Activated naive CD4-positive, alpha-beta T cell treated with anti-CD3 and anti-CD28 coated beads, Interleukin-2, amount 10 ng/mL, durations not matched to agents 7 days and 5 days (primary cell): ENCODE measurements at regions not wholly inside any gene's neighbourhood (a gene's known extent, or its start where the extent isn't known, plus 50 kb on each side); places are given as distances from the start of the nearest gene placed in this dataset.

Source experiments
- CTCF ChIA-PET: fragments of 350-600 bp; sonication (Branson Sonifier 250); formaldehyde crosslinking; loops from one replicate; lab custom pipeline; 2021; ENCODE audit warnings: antibody characterized with exemption; lab: Charles Lee
- DNase-seq: peaks from one replicate; pipeline ENCODE4 v3.0.0-alpha.2; 2020
- H3K27ac Mint-ChIP-seq: one replicate; pipeline ENCODE4 v1.8.0; 2021; ENCODE audit warnings: mild to moderate bottlenecking, moderate library complexity, mixed read lengths
- H3K27me3 Mint-ChIP-seq: one replicate; pipeline ENCODE4 v1.8.0; 2021; ENCODE audit warnings: mild to moderate bottlenecking, mixed read lengths
- H3K36me3 Mint-ChIP-seq: one replicate; pipeline ENCODE4 v1.8.0; 2021; ENCODE audit warnings: mixed read lengths
- H3K4me1 Mint-ChIP-seq: one replicate; pipeline ENCODE4 v1.8.0; 2021; ENCODE audit warnings: mixed read lengths
- H3K4me3 Mint-ChIP-seq: one replicate; pipeline ENCODE4 v1.8.0; 2021; ENCODE audit warnings: mild to moderate bottlenecking, moderate library complexity, mixed read lengths
- H3K9me3 Mint-ChIP-seq: one replicate; pipeline ENCODE4 v1.8.0; 2021; ENCODE audit warnings: mixed read lengths

- H3K9me3 Mint-ChIP-seq, result peaks cover 3% of the 10 kb centered on the region
- CTCF ChIA-PET, result interaction anchor here (0.9 to 1.4 kb wide), 4 partner anchors 36 to 281 kb away, joined by 3 read pairs; partner anchors contain the start of genes MRPS6 and SLC5A3
- no peak overlapping the region for H3K27ac Mint-ChIP-seq
- peaks cover 12% of the 10 kb centered on the region for H3K27me3 Mint-ChIP-seq
- H3K4me1 Mint-ChIP-seq, result peaks cover 29% of the 10 kb centered on the region
- H3K4me3 Mint-ChIP-seq, result no peak overlapping the region
- no peak for DNase-seq
- H3K36me3 Mint-ChIP-seq, result peaks cover 3% of the 10 kb centered on the region
Observed at GRCh38 chr21:34204481-34205439, 131.4 kb downstream of the MRPS6 start.

- Mint-ChIP-seq H3K36me3 (peaks cover 3% of the 10 kb centered on the region), H3K4me3 (no peak overlapping the region), H3K9me3 (peaks cover 7% of the 10 kb centered on the region), H3K27me3 (peaks cover 12% of the 10 kb centered on the region), H3K4me1 (peaks cover 21% of the 10 kb centered on the region), H3K27ac (no peak overlapping the region)
- no peak for DNase-seq
- CTCF ChIA-PET, result interaction anchor here (0.6 to 1.4 kb wide), 5 partner anchors 34 to 282 kb away, joined by 3 read pairs; no protein-coding TSS in a partner anchor
Observed at GRCh38 chr21:34205811-34206571, 132.6 kb downstream of the MRPS6 start.

- Mint-ChIP-seq H3K4me3 (no peak overlapping the region), H3K36me3 (peaks cover under 1% of the 10 kb centered on the region), H3K27ac (no peak overlapping the region), H3K9me3 (peaks cover 12% of the 10 kb centered on the region), H3K27me3 (peaks cover 4% of the 10 kb centered on the region), H3K4me1 (peaks cover under 1% of the 10 kb centered on the region)
- DNase-seq, result no peak
- CTCF ChIA-PET, result no interaction called here
Observed at GRCh38 chr21:34213959-34214358, 140.6 kb downstream of the MRPS6 start.

- CTCF ChIA-PET, result no interaction called here
- H3K9me3 Mint-ChIP-seq, result peaks cover 8% of the 10 kb centered on the region
- no peak for DNase-seq
- no peak overlapping the region for H3K4me3 Mint-ChIP-seq
- peaks cover 4% of the 10 kb centered on the region for H3K27me3 Mint-ChIP-seq
- no peaks in the 10 kb centered on the region for H3K36me3 Mint-ChIP-seq
- no peaks in the 10 kb centered on the region for H3K4me1 Mint-ChIP-seq
- no peak overlapping the region for H3K27ac Mint-ChIP-seq
Observed at GRCh38 chr21:34215501-34215900, 142.1 kb downstream of the MRPS6 start.

- Mint-ChIP-seq H3K4me3 (no peak overlapping the region), H3K36me3 (no peaks in the 10 kb centered on the region), H3K27ac (no peak overlapping the region), H3K4me1 (no peaks in the 10 kb centered on the region), H3K27me3 (peaks cover 4% of the 10 kb centered on the region), H3K9me3 (peaks cover 7% of the 10 kb centered on the region)
- CTCF ChIA-PET, result interaction anchor here (1.2 kb wide), 1 partner anchor 9 kb away, joined by 3 read pairs; no protein-coding TSS in a partner anchor
- no peak for DNase-seq
Observed at GRCh38 chr21:34215911-34216717, 142.7 kb downstream of the MRPS6 start.

- Mint-ChIP-seq H3K27ac (no peak overlapping the region), H3K4me3 (no peak overlapping the region), H3K4me1 (no peaks in the 10 kb centered on the region), H3K9me3 (peaks cover 6% of the 10 kb centered on the region), H3K27me3 (peaks cover 4% of the 10 kb centered on the region), H3K36me3 (no peaks in the 10 kb centered on the region)
- no peak for DNase-seq
- CTCF ChIA-PET, result interaction anchor here (1.2 kb wide), 1 partner anchor 9 kb away, joined by 3 read pairs; no protein-coding TSS in a partner anchor
Observed at GRCh38 chr21:34216718-34217032, 143.3 kb downstream of the MRPS6 start.

GRCh38 chr21:34217263-34217662, 143.9 kb downstream of the MRPS6 start:
- CTCF ChIA-PET, result interaction anchor here (1.2 kb wide), 1 partner anchor 8 kb away, joined by 3 read pairs; no protein-coding TSS in a partner anchor
- peaks cover 6% of the 10 kb centered on the region for H3K9me3 Mint-ChIP-seq
- no peak for DNase-seq
- H3K4me1 Mint-ChIP-seq, result no peaks in the 10 kb centered on the region
- H3K36me3 Mint-ChIP-seq, result no peaks in the 10 kb centered on the region
- H3K27ac Mint-ChIP-seq, result no peak overlapping the region
- H3K4me3 Mint-ChIP-seq, result no peak overlapping the region
- peaks cover 4% of the 10 kb centered on the region for H3K27me3 Mint-ChIP-seq

GRCh38 chr21:34219334-34220060, 144.3 kb upstream of the KCNE2 start:
- Mint-ChIP-seq H3K27ac (no peak overlapping the region), H3K27me3 (peaks cover 4% of the 10 kb centered on the region), H3K4me1 (no peaks in the 10 kb centered on the region), H3K9me3 (no peaks in the 10 kb centered on the region), H3K36me3 (no peaks in the 10 kb centered on the region), H3K4me3 (no peak overlapping the region)
- CTCF ChIA-PET, result no interaction called here
- no peak for DNase-seq

- peaks cover 4% of the 10 kb centered on the region for H3K27me3 Mint-ChIP-seq
- DNase-seq, result no peak
- no peaks in the 10 kb centered on the region for H3K9me3 Mint-ChIP-seq
- no peaks in the 10 kb centered on the region for H3K4me1 Mint-ChIP-seq
- no peak overlapping the region for H3K4me3 Mint-ChIP-seq
- no peak overlapping the region for H3K27ac Mint-ChIP-seq
- H3K36me3 Mint-ChIP-seq, result no peaks in the 10 kb centered on the region
- CTCF ChIA-PET, result no interaction called here
Observed at GRCh38 chr21:34220556-34221195, 143.1 kb upstream of the KCNE2 start.

- CTCF ChIA-PET, result no interaction called here
- H3K4me1 Mint-ChIP-seq, result no peaks in the 10 kb centered on the region
- no peak for DNase-seq
- H3K36me3 Mint-ChIP-seq, result no peaks in the 10 kb centered on the region
- no peak overlapping the region for H3K27ac Mint-ChIP-seq
- peaks cover 4% of the 10 kb centered on the region for H3K27me3 Mint-ChIP-seq
- no peaks in the 10 kb centered on the region for H3K9me3 Mint-ChIP-seq
- H3K4me3 Mint-ChIP-seq, result no peak overlapping the region
Observed at GRCh38 chr21:34221331-34222030, 142.3 kb upstream of the KCNE2 start.

GRCh38 chr21:34222031-34222335, 141.8 kb upstream of the KCNE2 start:
- Mint-ChIP-seq H3K27me3 (peaks cover 4% of the 10 kb centered on the region), H3K4me1 (no peaks in the 10 kb centered on the region), H3K9me3 (no peaks in the 10 kb centered on the region), H3K4me3 (no peak overlapping the region), H3K27ac (no peak overlapping the region), H3K36me3 (no peaks in the 10 kb centered on the region)
- no peak for DNase-seq
- CTCF ChIA-PET, result no interaction called here

GRCh38 chr21:34223376-34223775, 140.4 kb upstream of the KCNE2 start:
- no peak overlapping the region for H3K4me3 Mint-ChIP-seq
- DNase-seq, result no peak
- no peaks in the 10 kb centered on the region for H3K9me3 Mint-ChIP-seq
- H3K27me3 Mint-ChIP-seq, result peaks cover 4% of the 10 kb centered on the region
- no peak overlapping the region for H3K27ac Mint-ChIP-seq
- no peaks in the 10 kb centered on the region for H3K36me3 Mint-ChIP-seq
- CTCF ChIA-PET, result no interaction called here
- no peaks in the 10 kb centered on the region for H3K4me1 Mint-ChIP-seq
